Activated CD4-positive, alpha-beta T cell treated with anti-CD3 and anti-CD28 coated beads, Interleukin-2, amount 10 ng/mL, durations not matched to agents 7 days and 5 days (primary cell): ENCODE measurements at regions not wholly inside any gene's neighbourhood (a gene's known extent, or its start where the extent isn't known, plus 50 kb on each side); places are given as distances from the start of the nearest gene placed in this dataset.
"Not testable (repeated sequence)": the region's sequence is repeated elsewhere in the genome, so short reads cannot be mapped to it uniquely, and the experiment has no call there.

ENCODE experiments used
- CTCF ChIA-PET: fragments of 350-600 bp; sonication (Branson Sonifier 250); formaldehyde crosslinking; loops from one replicate; lab custom pipeline; 2021; ENCODE audit warnings: antibody characterized with exemption; lab: Charles Lee
- POLR2A ChIA-PET: fragments of 350-600 bp; sonication (Branson Sonifier 250); formaldehyde crosslinking; loops from one replicate; lab custom pipeline; 2021; ENCODE audit warnings: antibody characterized with exemption; lab: Charles Lee
- DNase-seq: peaks from one replicate; pipeline ENCODE4 v3.0.0-alpha.2; 2020
- H3K27ac Mint-ChIP-seq: one replicate; pipeline ENCODE4 v1.8.0; 2021; ENCODE audit warnings: mild to moderate bottlenecking, moderate library complexity, mixed read lengths
- H3K27me3 Mint-ChIP-seq: one replicate; pipeline ENCODE4 v1.8.0; 2021; ENCODE audit warnings: mixed read lengths
- H3K36me3 Mint-ChIP-seq: one replicate; pipeline ENCODE4 v1.8.0; 2021; ENCODE audit warnings: low read depth, mixed read lengths
- H3K4me1 Mint-ChIP-seq: one replicate; pipeline ENCODE4 v1.8.0; 2021; ENCODE audit warnings: mixed read lengths
- H3K4me3 Mint-ChIP-seq: one replicate; pipeline ENCODE4 v1.8.0; 2021; ENCODE audit warnings: mild to moderate bottlenecking, moderate library complexity, mixed read lengths
- H3K9me3 Mint-ChIP-seq: one replicate; pipeline ENCODE4 v1.8.0; 2021; ENCODE audit warnings: mixed read lengths

DNA sequence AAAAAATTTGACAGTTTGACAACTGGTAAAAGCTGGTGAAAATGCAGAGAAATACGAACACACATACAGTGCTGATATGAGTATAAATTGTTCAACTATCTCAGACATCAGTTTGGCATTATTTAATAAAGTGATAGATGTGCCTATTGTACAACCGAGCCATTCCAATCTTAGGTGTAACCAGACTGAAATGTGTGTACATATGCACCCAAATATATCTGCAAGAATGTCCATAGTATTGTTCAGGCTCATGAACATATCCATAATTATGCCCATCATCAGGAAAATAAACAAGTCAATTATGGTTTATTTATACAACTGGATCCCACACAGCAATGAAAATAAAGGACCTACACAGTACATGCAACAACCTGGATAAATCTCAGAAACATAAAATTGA lies 188.9 kb upstream of the DDX53 start:
- ChIA-PET CTCF (no interaction called here), POLR2A (no interaction called here)
- no peaks in the 10 kb centered on the region for H3K27me3 Mint-ChIP-seq
- H3K4me3 Mint-ChIP-seq: no peak overlapping the region
- no peaks in the 10 kb centered on the region for H3K4me1 Mint-ChIP-seq
- no peaks in the 10 kb centered on the region for H3K9me3 Mint-ChIP-seq
- no peak overlapping the region for H3K27ac Mint-ChIP-seq
- no peak for DNase-seq
- H3K36me3 Mint-ChIP-seq: no peaks in the 10 kb centered on the region

DNA sequence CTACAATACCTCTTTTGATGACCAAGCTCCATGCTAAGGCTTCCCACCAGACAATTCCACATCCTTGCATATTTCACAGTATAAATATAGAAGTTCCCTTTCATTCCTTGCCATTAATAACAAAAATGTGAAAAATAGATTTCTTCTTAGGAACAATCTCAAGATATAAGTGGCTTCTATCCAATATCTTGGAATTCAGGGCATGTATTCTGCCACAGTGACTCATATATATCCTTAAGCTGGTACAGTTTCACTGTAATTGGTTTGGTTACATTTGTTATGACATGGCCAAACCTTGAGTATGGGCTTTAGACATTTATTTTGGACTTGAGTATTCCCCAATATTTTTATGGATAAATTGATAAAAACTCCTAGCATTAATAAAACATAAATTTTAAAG lies 181.7 kb upstream of the DDX53 start:
- Mint-ChIP-seq H3K36me3 (no peaks in the 10 kb centered on the region), H3K9me3 (no peaks in the 10 kb centered on the region), H3K27ac (no peak overlapping the region), H3K27me3 (no peaks in the 10 kb centered on the region), H3K4me1 (no peaks in the 10 kb centered on the region), H3K4me3 (no peak overlapping the region)
- ChIA-PET CTCF (no interaction called here), POLR2A (no interaction called here)
- DNase-seq: no peak

DNA sequence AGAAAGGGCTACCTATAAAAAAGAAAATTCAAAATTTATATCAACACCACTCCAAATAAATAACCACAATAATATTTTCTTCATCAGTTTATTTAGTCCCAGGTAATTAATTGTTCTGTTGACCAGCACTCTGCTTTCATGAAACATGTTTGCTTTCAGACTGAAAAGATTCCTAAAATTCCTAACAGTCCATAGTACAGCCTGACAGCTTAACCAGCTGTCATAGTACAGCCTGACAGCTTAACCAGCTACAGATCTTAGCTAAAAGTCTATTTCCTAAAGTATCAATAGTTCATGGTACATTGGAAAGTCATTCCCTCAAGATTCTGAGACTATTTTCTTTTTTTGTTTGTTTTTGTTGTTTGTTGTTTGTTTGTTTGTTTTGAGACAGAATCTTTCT lies 144.1 kb upstream of the DDX53 start:
- ChIA-PET CTCF (no interaction called here), POLR2A (no interaction called here)
- no peaks in the 10 kb centered on the region for H3K36me3 Mint-ChIP-seq
- H3K9me3 Mint-ChIP-seq: no peaks in the 10 kb centered on the region
- no peaks in the 10 kb centered on the region for H3K4me1 Mint-ChIP-seq
- no peak overlapping the region for H3K27ac Mint-ChIP-seq
- H3K4me3 Mint-ChIP-seq: no peak overlapping the region
- no peaks in the 10 kb centered on the region for H3K27me3 Mint-ChIP-seq
- no peak for DNase-seq

DNA sequence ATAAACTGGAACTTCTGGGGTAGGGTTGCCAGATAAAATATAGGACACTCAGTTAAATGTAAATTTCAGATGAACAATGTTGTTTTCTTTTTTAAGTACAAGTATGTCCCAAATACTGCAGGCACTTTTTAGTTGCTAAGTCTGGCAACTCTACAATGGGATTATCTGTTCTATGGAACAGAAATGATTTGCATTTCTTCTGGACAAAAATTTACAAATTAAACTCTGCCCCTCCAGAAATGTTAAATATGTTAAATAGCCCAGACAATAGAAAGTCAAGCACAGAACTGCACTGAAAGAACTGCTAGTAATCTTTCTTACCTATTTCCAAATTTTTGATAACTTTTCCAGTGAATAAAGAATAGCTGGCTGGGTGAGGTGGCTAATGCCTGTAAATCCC lies 140.1 kb upstream of the DDX53 start:
- CTCF ChIA-PET: no interaction called here
- no peaks in the 10 kb centered on the region for H3K27me3 Mint-ChIP-seq
- H3K9me3 Mint-ChIP-seq: no peaks in the 10 kb centered on the region
- H3K4me3 Mint-ChIP-seq: no peak overlapping the region
- H3K4me1 Mint-ChIP-seq: no peaks in the 10 kb centered on the region
- DNase-seq: no peak
- H3K27ac Mint-ChIP-seq: no peak overlapping the region
- no peaks in the 10 kb centered on the region for H3K36me3 Mint-ChIP-seq
- POLR2A ChIA-PET: no interaction called here

DNA sequence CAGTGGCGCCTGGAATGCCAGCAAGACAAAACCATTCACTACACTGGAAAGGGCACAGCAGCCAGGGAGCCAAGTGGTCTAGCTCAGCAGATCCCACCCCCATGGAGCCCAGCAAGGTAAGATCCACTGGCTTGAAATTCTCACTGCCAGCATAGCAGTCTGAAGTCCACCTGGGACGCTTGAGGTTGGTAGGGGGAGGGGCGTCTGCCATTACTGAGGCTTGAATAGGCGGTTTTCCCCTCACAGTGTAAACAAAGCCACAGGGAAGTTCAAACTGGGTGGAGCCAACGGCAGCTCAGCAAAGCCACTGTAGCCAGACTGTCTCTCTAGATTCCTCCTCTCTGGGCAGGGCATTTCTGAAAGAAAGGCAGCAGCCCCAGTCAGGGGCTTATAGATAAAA lies 133.0 kb upstream of the DDX53 start:
- H3K27ac Mint-ChIP-seq, POLR2A ChIA-PET, CTCF ChIA-PET: not testable (repeated sequence)

GRCh38 chrX:22882543-22882942 lies 117.2 kb upstream of the DDX53 start:
- no peak overlapping the region for H3K27ac Mint-ChIP-seq
- no peak overlapping the region for H3K4me3 Mint-ChIP-seq
- no peaks in the 10 kb centered on the region for H3K27me3 Mint-ChIP-seq
- POLR2A ChIA-PET: no interaction called here
- no peaks in the 10 kb centered on the region for H3K9me3 Mint-ChIP-seq
- CTCF ChIA-PET: no interaction called here
- no peak for DNase-seq
- H3K36me3 Mint-ChIP-seq: no peaks in the 10 kb centered on the region
- H3K4me1 Mint-ChIP-seq: no peaks in the 10 kb centered on the region

More for the DNA sequence above, 133.0 kb upstream of the DDX53 start:
- not testable (repeated sequence) for H3K9me3 Mint-ChIP-seq, H3K27me3 Mint-ChIP-seq, H3K36me3 Mint-ChIP-seq, DNase-seq, H3K4me1 Mint-ChIP-seq, H3K4me3 Mint-ChIP-seq

DNA sequence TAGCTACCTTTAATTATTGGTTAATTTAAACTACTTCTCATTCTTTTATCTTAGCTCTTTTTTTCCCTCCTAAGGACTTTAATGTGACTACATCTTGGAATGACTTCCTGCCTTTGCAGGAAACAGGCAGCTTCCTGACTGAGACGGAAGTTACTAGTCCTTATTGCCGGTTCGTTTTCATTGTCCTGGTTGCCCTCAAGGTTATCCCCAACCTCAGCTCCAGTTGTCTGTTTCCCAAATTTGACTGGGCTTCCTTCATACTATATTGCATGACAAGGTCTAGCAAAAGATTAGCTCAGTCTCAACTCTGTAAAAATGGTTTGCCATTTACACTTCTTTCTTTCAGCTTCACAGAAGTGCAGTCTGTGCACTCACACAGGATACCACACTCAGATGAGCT lies 109.9 kb upstream of the DDX53 start:
- ChIA-PET CTCF (no interaction called here), POLR2A (no interaction called here)
- H3K27me3 Mint-ChIP-seq: no peaks in the 10 kb centered on the region

DNA sequence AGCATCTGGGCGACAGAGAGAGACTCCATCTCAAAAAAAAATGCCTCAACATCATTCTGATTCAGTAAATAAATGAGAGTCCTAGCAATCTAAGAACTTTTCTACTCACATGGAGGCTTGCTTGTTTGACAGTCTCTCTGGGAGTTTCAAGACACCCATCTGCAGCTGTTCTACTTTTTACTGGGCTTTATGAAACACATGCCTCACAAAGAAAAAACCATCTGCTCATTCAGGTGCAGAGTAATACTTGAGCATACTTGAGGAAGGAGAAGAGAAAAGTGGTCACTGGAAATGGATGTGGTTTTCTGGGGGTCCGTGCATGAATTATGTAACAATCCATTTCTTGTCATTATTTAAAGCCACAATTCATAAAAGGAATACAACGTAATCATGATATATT lies 87.1 kb upstream of the DDX53 start:
- no peak overlapping the region for H3K27ac Mint-ChIP-seq
- DNase-seq: no peak
- no peaks in the 10 kb centered on the region for H3K36me3 Mint-ChIP-seq
- POLR2A ChIA-PET: no interaction called here
- no peaks in the 10 kb centered on the region for H3K4me1 Mint-ChIP-seq
- no peak overlapping the region for H3K4me3 Mint-ChIP-seq
- CTCF ChIA-PET: no interaction called here
- H3K9me3 Mint-ChIP-seq: no peaks in the 10 kb centered on the region
- H3K27me3 Mint-ChIP-seq: no peaks in the 10 kb centered on the region

More for the DNA sequence above, 109.9 kb upstream of the DDX53 start:
- DNase-seq: no peak
- Mint-ChIP-seq H3K4me3 (no peak overlapping the region), H3K36me3 (no peaks in the 10 kb centered on the region), H3K4me1 (no peaks in the 10 kb centered on the region), H3K27ac (no peak overlapping the region), H3K9me3 (no peaks in the 10 kb centered on the region)

DNA sequence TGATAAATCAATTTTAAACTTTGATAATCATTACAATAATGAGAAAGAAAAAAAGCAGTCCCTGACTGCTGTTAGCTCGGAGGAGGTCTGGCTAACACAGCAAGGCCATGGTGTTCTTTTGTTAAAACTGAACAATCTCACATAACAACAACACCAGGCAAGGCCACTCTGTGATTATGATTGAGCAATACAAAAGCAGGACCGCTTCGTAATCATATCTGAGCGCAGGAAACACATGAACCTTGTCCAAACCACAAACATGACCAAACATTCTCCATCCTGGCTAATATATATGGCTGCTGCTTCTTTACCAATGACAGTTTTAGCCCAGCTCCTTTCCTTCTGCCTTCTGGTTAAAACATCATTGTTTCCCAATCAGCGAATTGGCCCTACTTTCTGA lies 76.8 kb upstream of the DDX53 start:
- POLR2A ChIA-PET: no interaction called here
- Mint-ChIP-seq H3K36me3 (no peaks in the 10 kb centered on the region), H3K4me1 (no peaks in the 10 kb centered on the region), H3K27ac (no peak overlapping the region), H3K27me3 (no peaks in the 10 kb centered on the region), H3K9me3 (no peaks in the 10 kb centered on the region), H3K4me3 (no peak overlapping the region)
- CTCF ChIA-PET: interaction anchor here (0.6 kb wide), 1 partner anchor 515 kb away, joined by 3 read pairs; no protein-coding TSS in a partner anchor
- DNase-seq: no peak

GRCh38 chrX:22934640-22935039 lies 65.1 kb upstream of the DDX53 start:
- no peaks in the 10 kb centered on the region for H3K36me3 Mint-ChIP-seq
- no peak overlapping the region for H3K4me3 Mint-ChIP-seq
- POLR2A ChIA-PET: no interaction called here
- CTCF ChIA-PET: no interaction called here
- H3K27me3 Mint-ChIP-seq: no peaks in the 10 kb centered on the region
- no peak for DNase-seq
- no peaks in the 10 kb centered on the region for H3K9me3 Mint-ChIP-seq
- no peaks in the 10 kb centered on the region for H3K4me1 Mint-ChIP-seq
- no peak overlapping the region for H3K27ac Mint-ChIP-seq

DNA sequence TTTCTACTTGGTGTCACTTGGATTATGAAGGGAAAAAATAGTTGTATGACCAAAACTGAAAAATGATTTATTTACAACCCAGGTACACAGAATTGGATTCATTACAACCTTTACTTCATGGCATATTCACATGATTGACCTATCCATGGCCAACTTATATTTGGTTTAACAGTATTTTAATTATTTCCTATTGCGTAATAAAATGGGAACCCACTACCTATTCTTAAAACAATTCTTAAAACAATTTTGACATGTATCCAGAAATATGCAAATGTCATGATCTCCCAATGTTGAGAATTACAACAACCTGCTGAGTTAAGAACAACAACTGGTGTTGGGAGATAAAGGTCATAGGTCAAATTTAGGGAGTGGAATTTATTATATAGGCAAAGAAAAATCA lies 54.8 kb upstream of the DDX53 start:
- Mint-ChIP-seq H3K4me3 (no peak overlapping the region), H3K9me3 (no peaks in the 10 kb centered on the region), H3K27me3 (no peaks in the 10 kb centered on the region), H3K27ac (no peak overlapping the region), H3K36me3 (no peaks in the 10 kb centered on the region), H3K4me1 (no peaks in the 10 kb centered on the region)
- POLR2A ChIA-PET: no interaction called here
- CTCF ChIA-PET: no interaction called here
- no peak for DNase-seq
